ENCODE measurements at regions not wholly inside any gene's neighbourhood (a gene's known extent, or its start where the extent isn't known, plus 50 kb on each side); places are given as distances from the start of the nearest gene placed in this dataset.

GRCh38 chr6:25133568-25133967 is 145.6 kb upstream of the CARMIL1 start:
- no peaks in the 10 kb centered on the region for H3K9me3 ChIP-seq
- H3K4me3 ChIP-seq, result no peak overlapping the region
- DNase-seq (ENCODE audit: low spot score in 2 of 2), result no peak
- 29% methylated on average over 1 of the region's 1 CpG for WGBS
- peaks cover 53% of the 10 kb centered on the region for H3K4me1 ChIP-seq
- H3K36me3 ChIP-seq, result no peaks in the 10 kb centered on the region
- H3K27ac ChIP-seq, result peak overlapping the region; percentile 35
- no peaks in the 10 kb centered on the region for H3K27me3 ChIP-seq
- TF ChIP-seq EP300 (IDR thresholded peaks at IDR 0.05), result no peak
- no peak for TF ChIP-seq CTCF (IDR thresholded peaks at IDR 0.05)
- no peak for TF ChIP-seq POLR2A (IDR thresholded peaks at IDR 0.05)
- TF ChIP-seq POLR2AphosphoS5 (IDR thresholded peaks at IDR 0.05), result no peak

GRCh38 chr6:25136854-25137253 is 142.3 kb upstream of the CARMIL1 start:
- DNase-seq (ENCODE audit: low spot score in 2 of 2), result no peak
- Histone ChIP-seq H3K4me3 (peak overlapping the region; percentile 43), H3K27me3 (no peaks in the 10 kb centered on the region), H3K27ac (peak overlapping the region; percentile 92), H3K4me1 (peaks cover 42% of the 10 kb centered on the region), H3K9me3 (no peaks in the 10 kb centered on the region), H3K36me3 (no peaks in the 10 kb centered on the region)
- no peak for TF ChIP-seq EP300 (IDR thresholded peaks at IDR 0.05)
- TF ChIP-seq POLR2A (IDR thresholded peaks at IDR 0.05), result no peak
- no peak for TF ChIP-seq POLR2AphosphoS5 (IDR thresholded peaks at IDR 0.05)
- no peak for TF ChIP-seq CTCF (IDR thresholded peaks at IDR 0.05)
- 23% methylated on average over 3 of the region's 3 CpGs for WGBS

- WGBS, result 28% methylated on average over 7 of the region's 7 CpGs
- Histone ChIP-seq H3K9me3 (no peaks in the 10 kb centered on the region), H3K36me3 (no peaks in the 10 kb centered on the region), H3K27ac (peak overlapping the region; percentile 92), H3K27me3 (no peaks in the 10 kb centered on the region), H3K4me3 (peak overlapping the region; percentile 43), H3K4me1 (peaks cover 35% of the 10 kb centered on the region)
- DNase-seq (ENCODE audit: low spot score in 2 of 2), result no peak
- TF ChIP-seq CTCF (IDR thresholded peaks at IDR 0.05) (no peak), POLR2A (IDR thresholded peaks at IDR 0.05) (no peak), POLR2AphosphoS5 (IDR thresholded peaks at IDR 0.05) (no peak), EP300 (IDR thresholded peaks at IDR 0.05) (no peak)
Measured at GRCh38 chr6:25137480-25137879, 141.7 kb upstream of the CARMIL1 start.

DNA sequence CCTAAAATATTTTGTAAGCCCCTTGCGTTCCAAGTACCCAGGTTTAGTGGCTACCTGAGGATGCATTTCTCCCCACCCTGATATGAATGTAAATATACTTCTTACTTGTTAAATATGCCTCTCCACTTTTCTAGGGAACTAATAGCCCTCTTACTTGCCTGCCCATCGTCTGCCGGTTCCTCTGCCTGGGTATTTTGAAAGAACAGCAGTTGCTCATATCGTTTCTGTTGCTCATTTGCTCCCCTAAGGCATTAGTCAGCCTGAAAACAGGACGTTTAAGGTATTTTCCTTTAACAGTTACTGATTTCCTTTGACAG is 141.3 kb upstream of the CARMIL1 start:
- DNase-seq (ENCODE audit: low spot score in 2 of 2), result no peak
- TF ChIP-seq POLR2AphosphoS5 (IDR thresholded peaks at IDR 0.05), result no peak
- no peak for TF ChIP-seq POLR2A (IDR thresholded peaks at IDR 0.05)
- no peak for TF ChIP-seq CTCF (IDR thresholded peaks at IDR 0.05)
- TF ChIP-seq EP300 (IDR thresholded peaks at IDR 0.05), result no peak
- WGBS, result 15% methylated on average over 5 of the region's 5 CpGs
- Histone ChIP-seq H3K4me3 (peak overlapping the region; percentile 43), H3K27ac (peak overlapping the region; percentile 92), H3K4me1 (peaks cover 32% of the 10 kb centered on the region), H3K36me3 (no peaks in the 10 kb centered on the region), H3K9me3 (no peaks in the 10 kb centered on the region), H3K27me3 (no peaks in the 10 kb centered on the region)

DNA sequence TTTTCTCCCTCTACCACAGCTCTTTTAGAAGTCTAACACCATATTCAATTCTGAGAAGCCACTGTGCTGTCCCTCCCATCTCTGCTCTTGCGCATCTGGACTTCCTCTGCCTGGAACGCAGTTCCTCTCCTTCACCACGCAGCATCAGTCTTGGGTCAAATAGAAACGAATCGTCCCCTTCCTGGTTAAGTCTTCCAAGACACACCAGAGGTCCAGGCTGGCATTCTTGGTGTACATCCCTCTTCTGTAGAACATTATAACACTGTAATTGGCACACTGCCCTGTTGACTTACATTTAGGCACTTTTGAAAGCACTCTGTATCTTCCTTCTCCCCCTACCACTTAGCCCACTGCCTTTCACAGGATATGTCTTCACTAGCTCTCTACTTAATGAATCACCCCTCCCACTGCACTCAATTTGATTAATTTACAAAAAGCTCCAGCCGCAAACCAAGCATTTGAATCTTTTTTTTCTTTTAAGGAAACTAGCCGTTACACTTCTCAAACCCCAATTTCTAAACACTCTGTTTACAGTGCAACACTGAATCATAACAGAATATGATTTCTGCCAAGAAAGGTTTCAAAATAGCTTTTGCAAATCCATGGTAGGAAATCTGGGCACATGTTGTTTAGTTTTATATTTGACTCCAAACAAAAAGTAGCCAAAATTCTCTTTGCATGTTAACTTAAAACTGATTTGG is 140.8 kb upstream of the CARMIL1 start:
- Histone ChIP-seq H3K4me3 (peak overlapping the region; percentile 43), H3K9me3 (no peaks in the 10 kb centered on the region), H3K27me3 (no peaks in the 10 kb centered on the region), H3K4me1 (peaks cover 32% of the 10 kb centered on the region), H3K36me3 (no peaks in the 10 kb centered on the region), H3K27ac (peak overlapping the region; percentile 92)
- under 1% methylated on average over 7 of the region's 7 CpGs for WGBS
- no peak for DNase-seq (ENCODE audit: low spot score in 2 of 2)
- no peak for TF ChIP-seq CTCF (IDR thresholded peaks at IDR 0.05)
- peak in 2 of 3 donors; percentile 24 to 54 for TF ChIP-seq POLR2AphosphoS5 (IDR thresholded peaks at IDR 0.05)
- TF ChIP-seq POLR2A (IDR thresholded peaks at IDR 0.05), result peak in 1 of 2 donors; percentile 20
- TF ChIP-seq EP300 (IDR thresholded peaks at IDR 0.05), result no peak
